AG04449 (cell line): ENCODE measurements at regions not wholly inside any gene's neighbourhood (a gene's known extent, or its start where the extent isn't known, plus 50 kb on each side); places are given as distances from the start of the nearest gene placed in this dataset.

Experiments used
- CTCF ChIA-PET: fragments of 350-600 bp; formaldehyde crosslinking; extraction: SDS; loops from one replicate; lab custom pipeline; 2021; ENCODE audit warnings: antibody characterized with exemption; lab: Yijun Ruan, JAX
- POLR2A ChIA-PET: fragments of 400-600, 350-600 bp; formaldehyde crosslinking; extraction: SDS; loops from one replicate; lab custom pipeline; 2020; ENCODE audit warnings: antibody characterized with exemption, inconsistent platforms; lab: Yijun Ruan, JAX
- DNase-seq: peaks from one replicate; pipeline ENCODE4 v3.0.0-alpha.2; 2010; ENCODE audit warnings: low read depth, low spot score
- H3K4me3 ChIP-seq: 2 replicates; pipeline ENCODE4 v1.5.1; 2011; ENCODE audit warnings: low read depth, mild to moderate bottlenecking, control low read depth, low read length
- TF ChIP-seq, protein P1 (sequence below): IDR thresholded peaks from one replicate; pipeline ENCODE4 v1.5.1; 2011; ENCODE audit warnings: mild to moderate bottlenecking, moderate library complexity, low read length, control low read depth, inconsistent platforms; ENCODE audit not compliant: insufficient read depth; ENCODE audit errors: missing control alignments

DNA sequence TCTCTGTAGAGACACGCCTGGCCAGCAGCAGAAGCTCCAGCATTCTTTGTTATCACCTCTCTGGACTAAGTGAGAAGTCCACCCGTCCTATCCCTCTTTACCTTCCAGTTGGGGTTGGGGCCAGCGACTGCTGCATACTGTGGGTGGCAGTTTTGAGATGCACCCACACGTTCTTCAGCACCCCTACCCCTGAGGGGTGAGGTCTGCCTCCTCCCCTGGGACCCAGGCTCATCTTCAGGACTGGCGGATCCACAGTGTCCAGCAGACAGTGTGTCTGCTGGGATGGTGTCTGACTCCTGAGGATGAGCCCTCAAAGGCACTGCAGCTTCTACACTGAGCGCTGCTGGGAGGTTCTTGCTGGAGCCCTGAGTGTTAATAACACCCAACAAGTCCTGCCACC lies 78.8 kb downstream of the GADD45G start:
- DNase-seq, result no peak
- POLR2A ChIA-PET, result no interaction called here
- TF ChIP-seq, protein P1, sequence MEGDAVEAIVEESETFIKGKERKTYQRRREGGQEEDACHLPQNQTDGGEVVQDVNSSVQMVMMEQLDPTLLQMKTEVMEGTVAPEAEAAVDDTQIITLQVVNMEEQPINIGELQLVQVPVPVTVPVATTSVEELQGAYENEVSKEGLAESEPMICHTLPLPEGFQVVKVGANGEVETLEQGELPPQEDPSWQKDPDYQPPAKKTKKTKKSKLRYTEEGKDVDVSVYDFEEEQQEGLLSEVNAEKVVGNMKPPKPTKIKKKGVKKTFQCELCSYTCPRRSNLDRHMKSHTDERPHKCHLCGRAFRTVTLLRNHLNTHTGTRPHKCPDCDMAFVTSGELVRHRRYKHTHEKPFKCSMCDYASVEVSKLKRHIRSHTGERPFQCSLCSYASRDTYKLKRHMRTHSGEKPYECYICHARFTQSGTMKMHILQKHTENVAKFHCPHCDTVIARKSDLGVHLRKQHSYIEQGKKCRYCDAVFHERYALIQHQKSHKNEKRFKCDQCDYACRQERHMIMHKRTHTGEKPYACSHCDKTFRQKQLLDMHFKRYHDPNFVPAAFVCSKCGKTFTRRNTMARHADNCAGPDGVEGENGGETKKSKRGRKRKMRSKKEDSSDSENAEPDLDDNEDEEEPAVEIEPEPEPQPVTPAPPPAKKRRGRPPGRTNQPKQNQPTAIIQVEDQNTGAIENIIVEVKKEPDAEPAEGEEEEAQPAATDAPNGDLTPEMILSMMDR, result no peak
- CTCF ChIA-PET, result no interaction called here
- H3K4me3 ChIP-seq, result no peak overlapping the region

DNA sequence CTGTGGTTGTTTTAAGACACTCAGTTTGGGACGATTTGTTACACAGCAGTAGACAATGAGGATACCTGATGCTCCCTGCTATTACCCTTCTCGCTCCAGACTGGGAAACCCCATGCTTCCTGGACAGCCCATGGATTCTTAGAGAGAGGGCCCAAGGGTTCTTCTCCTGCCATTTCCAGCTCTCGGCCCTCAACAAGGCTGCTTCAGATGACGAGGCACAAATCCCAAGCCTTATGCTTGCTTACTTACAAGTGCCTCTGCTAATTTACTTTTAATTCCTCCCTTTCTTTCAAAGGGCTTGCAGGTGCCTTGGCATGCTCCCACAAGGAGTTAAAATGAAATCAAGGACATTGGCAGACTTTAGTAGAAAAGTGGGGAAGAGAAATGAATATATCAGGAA lies 79.4 kb downstream of the GADD45G start:
- TF ChIP-seq, protein P1, result no peak
- no peak overlapping the region for H3K4me3 ChIP-seq
- ChIA-PET POLR2A (no interaction called here), CTCF (no interaction called here)
- DNase-seq, result no peak

DNA sequence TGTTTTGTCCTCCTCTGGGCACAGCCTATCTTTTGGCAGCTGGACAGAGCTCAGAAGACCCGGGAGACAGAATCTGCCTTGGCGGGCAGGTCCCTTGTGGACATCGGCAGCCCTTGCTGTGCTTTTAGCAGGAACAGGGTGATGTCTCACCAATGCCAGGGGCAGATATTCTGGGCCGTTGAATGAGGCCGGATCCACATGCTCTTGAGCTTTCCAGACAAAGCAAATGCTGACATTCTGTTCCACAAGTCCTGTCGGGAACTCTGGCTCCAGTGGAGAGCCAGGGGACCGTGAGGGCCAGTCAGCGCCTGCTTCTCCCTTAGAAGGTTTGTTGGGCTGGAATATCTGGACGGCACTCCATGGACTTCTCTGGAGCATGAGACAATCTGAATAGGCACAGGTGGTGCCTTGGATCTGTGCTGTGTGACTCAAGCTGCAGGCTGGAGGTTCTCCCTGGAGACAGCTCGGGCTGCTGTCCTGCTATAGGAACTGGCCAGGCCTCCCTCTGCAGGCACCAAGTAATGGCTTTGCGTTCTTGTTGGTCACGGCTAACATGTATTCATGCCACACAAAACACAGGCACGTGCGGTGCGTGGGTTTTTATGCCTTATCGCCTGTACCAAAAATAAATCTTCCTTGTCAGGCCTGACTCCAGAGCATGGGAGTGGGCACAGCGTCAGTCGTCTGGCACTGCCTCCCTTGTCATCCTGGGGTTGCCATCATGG lies 80.3 kb downstream of the GADD45G start:
- no peak for DNase-seq
- POLR2A ChIA-PET, result no interaction called here
- CTCF ChIA-PET, result no interaction called here
- H3K4me3 ChIP-seq, result no peak overlapping the region
- TF ChIP-seq, protein P1, result no peak

DNA sequence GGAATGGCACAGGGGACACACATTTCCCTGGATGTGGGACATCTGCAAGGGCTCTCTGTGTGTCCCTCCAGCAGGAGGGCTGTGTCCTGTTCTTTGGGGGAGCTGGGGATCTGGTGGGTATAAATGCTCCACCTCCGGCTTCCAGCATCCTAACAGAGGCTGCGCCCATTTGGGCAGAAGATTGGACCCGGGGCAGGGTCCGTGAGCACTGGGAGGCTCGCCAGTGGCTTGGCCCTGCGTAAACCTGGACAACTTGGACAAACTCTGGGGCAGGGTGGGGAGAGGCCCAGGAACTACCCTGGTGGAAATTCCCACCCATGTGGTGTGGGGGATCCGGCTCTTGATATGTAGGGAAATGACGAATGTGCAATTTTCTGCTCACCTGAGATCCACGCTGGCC lies 80.9 kb downstream of the GADD45G start:
- TF ChIP-seq, protein P1, result no peak
- POLR2A ChIA-PET, result no interaction called here
- DNase-seq, result no peak
- CTCF ChIA-PET, result no interaction called here
- H3K4me3 ChIP-seq, result no peak overlapping the region

DNA sequence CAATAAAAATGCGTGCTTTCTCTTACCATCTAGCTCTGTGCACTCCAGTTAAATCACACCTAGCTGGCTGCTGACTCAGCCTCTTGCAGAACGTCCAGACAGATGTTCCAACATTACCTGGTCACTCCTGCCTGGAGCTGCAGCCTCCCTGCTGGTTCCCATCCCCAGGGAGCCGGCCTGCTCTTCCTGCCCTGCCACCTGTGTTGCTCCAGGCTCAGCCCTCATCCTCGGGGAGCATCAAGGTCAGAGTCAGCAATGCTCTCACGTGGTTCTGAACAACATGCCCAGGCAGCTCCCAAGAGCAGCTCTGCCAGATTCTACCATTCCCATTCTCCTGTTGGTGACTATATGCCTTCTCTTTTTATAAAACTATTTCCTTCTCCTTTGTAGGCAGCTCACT lies 81.3 kb downstream of the GADD45G start:
- TF ChIP-seq, protein P1, result no peak
- ChIA-PET CTCF (no interaction called here), POLR2A (no interaction called here)
- no peak overlapping the region for H3K4me3 ChIP-seq
- DNase-seq, result no peak

DNA sequence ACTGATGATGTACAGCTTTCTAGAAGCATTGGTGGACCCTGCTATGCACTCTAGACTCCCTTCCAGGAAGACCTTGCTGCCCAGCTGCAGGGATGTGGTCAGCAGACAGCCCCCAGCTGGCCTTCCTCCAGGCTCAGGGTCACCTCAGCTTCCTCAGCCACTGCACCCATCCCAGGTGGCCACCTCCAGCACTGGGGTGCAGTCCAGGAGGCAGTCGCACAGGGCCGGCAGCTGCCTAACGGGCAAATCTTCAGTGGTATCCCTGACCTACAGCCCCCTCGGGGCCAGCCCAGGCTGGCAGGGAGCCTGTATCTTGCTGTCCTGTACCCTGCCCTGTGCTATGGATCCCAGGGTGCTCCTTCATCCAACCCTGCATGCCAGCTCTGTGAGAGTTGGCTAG lies 81.8 kb downstream of the GADD45G start:
- CTCF ChIA-PET, result no interaction called here
- POLR2A ChIA-PET, result no interaction called here
- TF ChIP-seq, protein P1, result no peak
- H3K4me3 ChIP-seq, result no peak overlapping the region
- DNase-seq, result no peak
